Colonic mucosa (tissue), 4 donors: ENCODE measurements at regions not wholly inside any gene's neighbourhood (a gene's known extent, or its start where the extent isn't known, plus 50 kb on each side); places are given as distances from the start of the nearest gene placed in this dataset.

Source experiments
- DNase-seq: peaks from one replicate; pipeline ENCODE4 v3.0.0-alpha.2; 2020
- H3K27ac ChIP-seq: fragments of 200-600 bp; one replicate; pipeline ENCODE4 v1.8.0; 2021
- H3K27me3 ChIP-seq: fragments of 200-600 bp; one replicate; pipeline ENCODE4 v1.8.0; 2021
- H3K36me3 ChIP-seq: fragments of 200-600 bp; one replicate; pipeline ENCODE4 v1.8.0; 2021
- H3K4me1 ChIP-seq: fragments of 200-600 bp; one replicate; pipeline ENCODE4 v1.8.0; 2021; ENCODE audit warnings: mild to moderate bottlenecking
- H3K4me3 ChIP-seq: fragments of 200-600 bp; one replicate; pipeline ENCODE4 v1.8.0; 2021
- H3K9ac ChIP-seq, 2 donors: one replicate each; pipeline ENCODE4 v1.7.0; 2013; ENCODE audit warnings: control low read depth in 2 of 2, low read depth in 2 of 2, low read length in 2 of 2
- H3K9me3 ChIP-seq: fragments of 200-600 bp; one replicate; pipeline ENCODE4 v1.8.0; 2021
- intact Hi-C: fragments of 100-400 bp; cut with DNase I; formaldehyde crosslinking; loops from one replicate; pipeline ENCODE4 v1.14.1; 2022
- TF ChIP-seq, protein P1 (sequence below): fragments of 200-600 bp; IDR thresholded peaks from one replicate; pipeline ENCODE4 v1.8.0; 2022; ENCODE audit warnings: antibody characterized with exemption, mild to moderate bottlenecking
- donor health status: healthy.
- donor health status: DM: no; HTN: no; CAD: no.
- donor health status: DM: no; HTN: no; CAD: no.

DNA sequence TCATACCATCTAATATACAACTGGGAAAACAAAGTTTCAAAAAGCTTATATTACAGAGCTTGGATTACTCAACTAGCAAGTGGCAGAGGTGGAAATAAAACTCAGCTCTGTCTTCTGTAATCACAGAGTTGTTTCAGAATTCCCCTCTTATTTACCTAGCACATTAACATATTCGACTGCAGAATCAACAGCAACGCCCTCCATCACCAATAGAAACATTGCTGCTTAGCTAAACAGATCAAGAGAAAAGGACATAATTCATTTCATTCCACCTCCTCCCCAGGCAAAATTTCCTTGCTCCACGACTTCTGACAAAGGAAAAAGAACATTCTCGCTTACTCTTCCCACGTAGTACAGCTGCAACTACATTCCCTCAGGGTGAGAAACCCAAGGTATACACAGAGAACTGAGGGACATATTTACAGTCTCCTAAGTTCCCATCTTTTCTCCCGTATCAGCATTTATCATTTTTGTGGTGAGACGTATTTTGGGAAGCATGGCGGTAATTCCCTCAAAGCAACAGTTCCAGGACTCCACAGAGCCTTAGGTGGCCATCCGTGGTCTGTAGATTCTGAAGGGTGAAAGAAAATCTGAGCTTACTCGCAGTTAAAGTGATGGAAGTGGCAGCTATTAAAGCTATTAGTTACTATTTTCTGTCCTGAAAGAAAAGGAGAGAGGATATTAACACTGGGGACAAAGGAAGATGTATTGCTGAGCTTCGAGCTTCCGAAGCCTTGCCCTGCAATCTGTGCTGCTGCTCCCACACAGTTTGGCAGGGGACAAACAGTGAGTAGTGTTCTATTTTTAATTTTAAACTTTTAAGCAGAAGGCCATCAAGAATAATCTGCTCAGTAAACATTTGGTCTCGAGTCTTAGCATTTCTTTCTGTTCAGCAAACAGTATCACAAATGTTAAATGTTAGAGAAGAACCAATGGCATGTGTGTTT is 1296.2 kb downstream of the CDH8 start:
- TF ChIP-seq, protein P1, sequence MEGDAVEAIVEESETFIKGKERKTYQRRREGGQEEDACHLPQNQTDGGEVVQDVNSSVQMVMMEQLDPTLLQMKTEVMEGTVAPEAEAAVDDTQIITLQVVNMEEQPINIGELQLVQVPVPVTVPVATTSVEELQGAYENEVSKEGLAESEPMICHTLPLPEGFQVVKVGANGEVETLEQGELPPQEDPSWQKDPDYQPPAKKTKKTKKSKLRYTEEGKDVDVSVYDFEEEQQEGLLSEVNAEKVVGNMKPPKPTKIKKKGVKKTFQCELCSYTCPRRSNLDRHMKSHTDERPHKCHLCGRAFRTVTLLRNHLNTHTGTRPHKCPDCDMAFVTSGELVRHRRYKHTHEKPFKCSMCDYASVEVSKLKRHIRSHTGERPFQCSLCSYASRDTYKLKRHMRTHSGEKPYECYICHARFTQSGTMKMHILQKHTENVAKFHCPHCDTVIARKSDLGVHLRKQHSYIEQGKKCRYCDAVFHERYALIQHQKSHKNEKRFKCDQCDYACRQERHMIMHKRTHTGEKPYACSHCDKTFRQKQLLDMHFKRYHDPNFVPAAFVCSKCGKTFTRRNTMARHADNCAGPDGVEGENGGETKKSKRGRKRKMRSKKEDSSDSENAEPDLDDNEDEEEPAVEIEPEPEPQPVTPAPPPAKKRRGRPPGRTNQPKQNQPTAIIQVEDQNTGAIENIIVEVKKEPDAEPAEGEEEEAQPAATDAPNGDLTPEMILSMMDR: no peak
- intact Hi-C loops: no loop called here
- H3K27ac ChIP-seq: no peak overlapping the region
- H3K27me3 ChIP-seq: no peaks in the 10 kb centered on the region
- H3K9ac ChIP-seq: no peak overlapping the region
- H3K4me1 ChIP-seq: no peaks in the 10 kb centered on the region
- H3K9me3 ChIP-seq: no peaks in the 10 kb centered on the region
- no peaks in the 10 kb centered on the region for H3K36me3 ChIP-seq
- no peak overlapping the region for H3K4me3 ChIP-seq
- no peak for DNase-seq

DNA sequence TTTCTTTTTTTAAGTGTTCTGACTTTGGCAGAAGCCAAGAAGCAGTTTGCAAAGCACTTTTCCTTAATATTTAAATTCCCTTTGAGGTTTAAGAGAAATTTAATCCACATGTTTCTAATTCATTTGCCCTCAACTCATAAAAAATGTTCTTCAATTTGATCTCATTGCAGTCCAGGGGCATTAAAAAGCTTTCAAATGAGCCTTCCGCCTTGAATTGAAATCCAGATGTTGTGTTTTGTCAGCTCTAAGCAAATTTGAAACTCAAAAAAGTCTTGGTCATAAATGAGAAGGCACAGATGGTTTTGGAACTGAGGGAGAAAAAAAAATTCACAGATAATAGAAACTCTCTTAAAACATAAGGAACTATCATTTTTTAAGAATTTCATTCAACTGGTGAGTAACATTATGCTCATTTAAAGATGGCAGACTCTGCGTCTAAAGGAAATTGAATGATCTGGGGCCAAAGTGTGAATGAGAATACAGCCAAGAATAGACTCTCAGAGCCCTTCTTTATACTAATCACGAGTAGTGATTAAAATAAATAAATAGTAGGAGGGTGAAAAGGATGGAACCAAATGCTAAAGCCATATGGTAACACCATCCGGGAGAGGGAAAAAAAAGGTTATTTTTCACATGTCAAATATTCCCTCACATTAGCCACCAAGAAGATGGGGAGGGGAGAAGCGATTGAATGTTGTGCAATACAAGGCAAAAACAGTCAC is 1304.7 kb downstream of the CDH8 start:
- intact Hi-C loops: no loop called here
- H3K9ac ChIP-seq: no peak overlapping the region
- TF ChIP-seq, protein P1: no peak
- H3K4me1 ChIP-seq: no peaks in the 10 kb centered on the region
- H3K27me3 ChIP-seq: no peaks in the 10 kb centered on the region
- no peaks in the 10 kb centered on the region for H3K9me3 ChIP-seq
- H3K27ac ChIP-seq: no peak overlapping the region
- H3K4me3 ChIP-seq: no peak overlapping the region
- DNase-seq: no peak
- no peaks in the 10 kb centered on the region for H3K36me3 ChIP-seq

DNA sequence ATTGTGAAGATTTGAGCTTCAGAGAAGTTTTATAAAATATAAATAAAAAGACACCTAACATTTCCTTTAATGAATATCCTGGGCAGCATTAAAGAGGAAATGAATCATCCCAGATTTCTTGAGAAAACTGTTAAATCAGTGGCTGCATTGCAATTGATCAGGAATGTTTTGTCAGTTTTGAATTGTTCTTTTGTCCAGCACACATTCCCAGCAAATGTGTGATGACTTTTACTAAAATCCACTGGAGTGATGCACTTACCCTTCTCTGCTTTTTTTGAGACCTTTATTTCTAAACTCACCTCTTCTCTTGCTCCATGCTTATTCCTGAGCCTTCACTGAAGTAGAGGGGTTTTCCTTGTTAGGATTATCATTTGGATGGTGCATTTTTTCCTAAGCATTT is 1307.2 kb downstream of the CDH8 start:
- Histone ChIP-seq H3K9me3 (no peaks in the 10 kb centered on the region), H3K27me3 (no peaks in the 10 kb centered on the region), H3K4me1 (no peaks in the 10 kb centered on the region), H3K4me3 (no peak overlapping the region), H3K9ac (no peak overlapping the region), H3K27ac (no peak overlapping the region), H3K36me3 (no peaks in the 10 kb centered on the region)
- TF ChIP-seq, protein P1: no peak
- intact Hi-C loops: no loop called here
- DNase-seq: no peak

GRCh38 chr16:60727851-60728250 is 1308.4 kb downstream of the CDH8 start:
- Histone ChIP-seq H3K4me3 (no peak overlapping the region), H3K4me1 (no peaks in the 10 kb centered on the region), H3K9me3 (no peaks in the 10 kb centered on the region), H3K9ac (no peak overlapping the region), H3K36me3 (no peaks in the 10 kb centered on the region), H3K27me3 (no peaks in the 10 kb centered on the region), H3K27ac (no peak overlapping the region)
- intact Hi-C loops: no loop called here
- no peak for DNase-seq
- TF ChIP-seq, protein P1: no peak

- no peak overlapping the region for H3K27ac ChIP-seq
- intact Hi-C loops: no loop called here
- TF ChIP-seq, protein P1: no peak
- no peaks in the 10 kb centered on the region for H3K9me3 ChIP-seq
- no peak for DNase-seq
- no peaks in the 10 kb centered on the region for H3K36me3 ChIP-seq
- H3K4me1 ChIP-seq: no peaks in the 10 kb centered on the region
- H3K4me3 ChIP-seq: no peak overlapping the region
- no peaks in the 10 kb centered on the region for H3K27me3 ChIP-seq
- no peak overlapping the region for H3K9ac ChIP-seq
Observed at GRCh38 chr16:60720060-60720459, 1316.2 kb downstream of the CDH8 start.
